Fibroblast of lung (primary cell): ENCODE measurements at regions not wholly inside any gene's neighbourhood (a gene's known extent, or its start where the extent isn't known, plus 50 kb on each side); places are given as distances from the start of the nearest gene placed in this dataset.

Source experiments
- CTCF ChIP-seq, 2 donors: IDR thresholded peaks in 1 of 2; conservative IDR thresholded peaks in 1 of 2; 1 replicate in 1 of 2; 2 replicates in 1 of 2; pipeline ENCODE4 v1.5.1; 2011 to 2012; ENCODE audit warnings: low read length in 2 of 2, control low read depth in 1 of 2, inconsistent platforms in 1 of 2, low read depth in 1 of 2, mild to moderate bottlenecking in 1 of 2
- EZH2 ChIP-seq: IDR thresholded peaks from 2 replicates; pipeline ENCODE4 v1.5.1; 2012; ENCODE audit warnings: low read length, control low read depth, mild to moderate bottlenecking; ENCODE audit errors: missing control alignments

- TF ChIP-seq CTCF (conservative IDR thresholded peaks at IDR 0.05 in 1 of 2, IDR thresholded peaks at IDR 0.05 in 1 of 2; ENCODE audit: low read depth in 1 of 2, low read length in 2 of 2) (no peak), EZH2 (no peak)
Observed at GRCh38 chr5:96562614-96563013, 99.6 kb upstream of the CAST start.
